IMR-90 (cell line): ENCODE measurements at regions not wholly inside any gene's neighbourhood (a gene's known extent, or its start where the extent isn't known, plus 50 kb on each side); places are given as distances from the start of the nearest gene placed in this dataset.

Experiments
- CTCF ChIP-seq: conservative IDR thresholded peaks from 2 replicates; pipeline ENCODE4 v1.5.1; 2012; ENCODE audit warnings: mild to moderate bottlenecking, low read depth, low read length, improper control_type of control experiment
- POLR2A ChIP-seq: IDR thresholded peaks from 2 replicates; pipeline ENCODE4 v1.6.1; 2012; ENCODE audit warnings: mild to moderate bottlenecking, low read depth, low read length
- RCOR1 ChIP-seq: IDR thresholded peaks from 2 replicates; pipeline ENCODE4 v1.6.1; 2012; ENCODE audit warnings: mild to moderate bottlenecking, low read length, improper control_type of control experiment; ENCODE audit not compliant: insufficient replicate concordance
- USF2 ChIP-seq: fragments of 150-350 bp; IDR thresholded peaks from 2 replicates; pipeline ENCODE4 v1.6.1; 2017; ENCODE audit warnings: mild to moderate bottlenecking, antibody characterized with exemption, low read length, low read depth

GRCh38 chr1:71222668-71223067, 141.8 kb upstream of the ZRANB2 start:
- TF ChIP-seq RCOR1, result no peak
- TF ChIP-seq CTCF, result no peak
- no peak for TF ChIP-seq USF2
- TF ChIP-seq POLR2A, result no peak
